HG03135 (cell line): ENCODE measurements at regions not wholly inside any gene's neighbourhood (a gene's known extent, or its start where the extent isn't known, plus 50 kb on each side); places are given as distances from the start of the nearest gene placed in this dataset.

Experiments
- ATAC-seq: cut with Tn5 transposase; IDR thresholded peaks from one replicate; pipeline ENCODE4 v1.9.1; 2021; ENCODE audit warnings: mild to moderate bottlenecking, moderate library complexity; ENCODE audit not compliant: unreplicated experiment

DNA sequence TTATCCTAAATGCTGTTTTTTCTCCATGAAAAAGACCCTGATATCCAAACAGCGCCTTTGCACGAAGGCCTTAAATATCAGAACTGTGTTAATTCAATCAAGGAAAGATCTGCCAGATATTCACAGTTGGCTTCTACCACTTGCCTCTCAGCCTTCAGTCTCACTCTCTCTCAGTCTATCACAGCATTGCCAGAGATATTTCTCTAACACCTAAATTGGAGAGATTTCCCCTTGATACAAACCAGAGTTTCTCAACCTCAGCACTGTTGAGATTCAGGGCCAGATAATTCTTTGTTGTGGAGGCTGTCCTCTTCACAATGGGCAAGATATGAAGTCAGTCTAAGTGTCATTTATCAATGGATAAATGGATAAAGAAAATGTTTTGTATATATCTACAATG, 454.1 kb upstream of the MAF start:
- no peak for ATAC-seq

DNA sequence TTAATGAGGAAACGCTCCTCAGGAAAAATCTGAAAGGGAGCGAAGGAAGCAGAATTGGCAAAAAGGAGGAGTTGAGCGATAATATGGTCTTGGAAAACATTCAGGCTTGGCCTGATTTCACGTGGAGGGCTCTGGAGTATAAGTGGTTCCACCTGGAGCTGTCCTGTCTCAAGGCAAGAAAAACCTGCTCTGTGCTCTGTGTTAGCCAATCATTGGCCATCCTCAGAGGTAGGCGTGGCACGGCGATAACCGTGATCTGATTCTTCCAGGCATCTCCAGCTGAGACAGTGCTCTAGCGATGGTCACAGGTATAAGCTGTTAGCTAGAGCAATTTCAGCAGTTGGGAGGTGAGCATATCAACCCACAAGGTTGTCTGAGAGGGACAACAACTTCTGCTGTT, 450.5 kb upstream of the MAF start:
- no peak for ATAC-seq

DNA sequence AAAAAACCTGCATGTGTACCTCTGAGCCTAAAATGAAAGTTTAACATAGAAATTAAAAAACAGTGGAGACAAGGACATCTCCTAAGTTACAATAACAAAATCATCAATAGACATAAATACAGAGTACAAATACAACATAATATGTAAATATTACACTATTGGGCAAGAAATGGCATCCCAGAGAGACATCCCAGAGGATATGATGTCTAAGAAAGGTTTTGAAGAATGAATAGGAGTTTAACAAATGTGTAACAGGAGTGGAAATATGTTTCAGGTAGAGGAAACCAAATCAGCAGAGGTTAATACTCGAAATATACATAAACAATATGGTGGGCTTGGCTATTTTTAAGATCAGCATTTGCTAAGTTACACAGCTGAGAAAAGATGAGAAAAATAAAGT, 447.7 kb upstream of the MAF start:
- no peak for ATAC-seq

DNA sequence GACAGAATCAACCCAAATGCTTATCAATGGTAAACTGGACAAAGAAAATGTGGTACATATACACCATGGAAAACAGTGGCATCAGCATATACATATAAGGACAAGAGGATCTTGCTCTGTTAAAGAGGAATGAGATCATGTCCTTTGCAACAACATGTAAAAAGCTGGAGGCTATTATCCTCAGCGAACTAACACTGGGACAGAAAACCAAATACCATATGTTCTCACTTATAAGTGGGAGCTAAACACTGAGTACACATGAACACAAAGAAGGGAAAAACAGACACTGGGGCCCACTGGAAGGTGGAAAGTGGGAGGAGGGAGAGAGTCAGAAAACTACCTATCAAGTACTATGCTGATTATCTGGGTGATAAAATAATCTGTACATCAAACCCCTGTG, 447.3 kb upstream of the MAF start:
- no peak for ATAC-seq

DNA sequence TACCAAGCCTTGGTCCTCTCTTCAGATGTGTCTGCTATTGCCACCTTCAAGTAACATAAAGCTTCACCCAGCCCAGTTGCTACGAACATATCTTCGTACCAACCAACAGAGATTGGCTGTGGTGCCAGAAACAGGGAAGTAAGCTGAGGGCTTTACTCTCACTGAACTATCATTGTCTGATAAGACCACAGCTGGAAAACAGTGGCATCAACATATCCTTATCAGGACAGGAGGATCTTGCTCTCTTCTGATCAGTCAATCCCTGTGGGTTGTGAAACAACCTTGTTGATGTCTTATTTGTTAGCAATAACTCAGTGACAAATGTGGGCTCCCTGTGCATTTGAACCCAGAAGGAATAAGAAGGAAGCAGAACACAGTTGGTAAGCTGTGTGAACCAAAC, 446.3 kb upstream of the MAF start:
- ATAC-seq: no peak

DNA sequence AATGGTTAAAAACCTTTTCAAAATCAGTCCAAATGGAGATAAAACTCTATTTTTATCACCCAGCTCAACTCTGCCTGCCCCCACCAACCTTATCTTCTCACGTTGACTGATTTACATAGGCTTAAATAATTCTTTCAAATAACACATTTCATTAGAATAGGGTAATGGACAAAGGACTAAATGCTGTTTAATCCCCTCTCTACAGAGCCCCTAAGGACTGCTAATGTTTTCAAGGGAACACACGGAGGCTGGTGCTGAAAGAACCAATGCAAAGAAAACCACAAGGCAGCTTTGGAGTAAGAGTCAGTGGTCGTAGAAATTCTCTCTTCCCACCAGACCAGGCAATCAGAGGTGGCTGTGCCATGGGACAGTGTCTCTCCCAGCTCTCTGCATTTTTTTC, 445.7 kb upstream of the MAF start:
- no peak for ATAC-seq

DNA sequence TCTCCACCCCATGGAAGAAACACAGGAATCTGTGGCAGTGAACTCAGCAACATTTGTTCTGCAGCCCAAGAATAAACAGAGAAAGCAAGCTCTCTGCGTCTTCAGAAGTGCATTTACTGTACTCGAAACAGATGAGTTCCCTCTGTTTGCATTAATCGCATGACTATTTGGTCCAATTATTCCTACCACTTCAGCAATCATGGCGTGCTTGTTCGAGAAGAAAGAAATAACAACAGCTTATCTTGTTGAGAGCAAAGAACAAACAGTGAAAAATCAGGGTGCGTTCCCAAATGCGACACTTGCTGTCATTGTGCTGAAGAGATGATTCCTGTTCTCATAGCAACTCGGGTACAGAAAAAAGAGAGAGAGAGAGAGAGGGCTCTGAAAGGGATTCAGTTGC, 445.3 kb upstream of the MAF start:
- no peak for ATAC-seq

DNA sequence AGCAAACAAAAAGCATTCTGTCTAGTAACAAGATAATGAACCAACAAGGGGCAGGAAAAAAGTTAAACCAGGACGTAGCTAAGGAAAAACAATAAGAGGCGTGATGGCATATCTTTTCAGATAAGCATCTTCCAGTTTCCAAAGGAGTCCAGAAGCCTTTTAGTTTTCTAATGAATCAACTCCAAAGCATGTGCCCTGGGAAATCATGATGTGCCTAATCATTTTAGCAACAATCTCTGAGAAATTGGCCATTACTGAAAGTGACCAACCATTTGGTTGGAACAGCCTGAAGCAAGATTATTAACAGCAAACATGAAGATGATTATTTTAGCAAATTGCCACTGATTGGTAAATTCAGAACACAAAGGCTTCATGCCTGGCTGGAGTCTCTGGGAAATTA, 440.9 kb upstream of the MAF start:
- no peak for ATAC-seq

DNA sequence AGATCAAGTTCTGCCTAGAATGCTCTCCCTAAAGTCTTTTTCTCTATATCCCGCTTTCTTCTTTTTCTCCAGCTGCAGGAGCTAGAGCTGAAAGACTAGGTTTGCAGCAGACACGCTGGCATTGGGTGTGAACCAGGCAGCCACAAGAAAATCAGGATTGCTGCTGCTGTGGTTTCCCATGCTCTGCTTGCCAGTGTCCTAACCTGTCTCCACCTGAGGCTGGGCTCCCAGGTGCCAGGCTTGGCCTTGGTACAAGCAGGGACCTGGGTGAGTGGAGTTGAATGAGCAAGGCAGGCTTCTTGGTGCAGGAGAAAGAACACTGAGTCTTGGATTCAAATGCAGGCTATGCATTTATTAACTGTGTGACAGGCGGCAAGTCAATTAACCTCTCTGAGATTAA, 440.3 kb upstream of the MAF start:
- ATAC-seq: no peak

DNA sequence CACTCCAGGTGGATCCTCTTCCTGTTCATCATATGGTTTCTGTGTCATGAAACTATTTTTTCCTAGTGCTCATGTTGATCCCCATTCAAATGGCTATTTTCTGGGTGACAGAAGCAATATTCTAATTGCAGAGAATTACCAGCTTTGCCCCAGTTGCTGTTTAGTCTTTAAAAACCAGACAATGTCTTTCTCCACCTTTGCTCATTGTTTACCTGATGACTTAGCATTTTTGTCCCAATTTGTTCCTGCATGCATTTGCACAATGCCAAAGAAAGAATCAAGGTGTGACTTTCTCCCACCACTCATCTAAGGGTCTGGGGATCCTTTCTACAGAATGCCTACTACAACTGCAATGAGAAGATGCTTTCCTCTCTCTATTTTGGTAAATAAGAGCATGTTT, 439.9 kb upstream of the MAF start:
- no peak for ATAC-seq

DNA sequence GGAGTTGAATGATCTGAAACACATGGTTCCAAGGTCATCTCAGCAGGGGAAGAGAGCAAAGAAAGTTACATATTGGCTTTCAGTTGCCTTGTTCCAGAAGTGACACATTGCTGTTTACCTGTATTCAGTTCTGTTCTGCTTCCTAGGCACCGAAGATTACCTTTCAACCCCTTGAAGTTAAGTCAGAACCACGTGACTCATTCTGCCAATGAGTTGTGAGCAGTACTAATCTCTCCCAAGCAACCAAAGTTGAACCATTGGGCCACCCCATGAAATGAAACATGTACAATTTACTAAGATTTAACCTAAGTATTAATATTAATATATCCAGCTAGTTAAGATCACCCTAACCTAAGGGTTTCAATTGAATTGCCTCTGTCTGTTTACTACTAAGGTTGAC, 439.2 kb upstream of the MAF start:
- no peak for ATAC-seq

DNA sequence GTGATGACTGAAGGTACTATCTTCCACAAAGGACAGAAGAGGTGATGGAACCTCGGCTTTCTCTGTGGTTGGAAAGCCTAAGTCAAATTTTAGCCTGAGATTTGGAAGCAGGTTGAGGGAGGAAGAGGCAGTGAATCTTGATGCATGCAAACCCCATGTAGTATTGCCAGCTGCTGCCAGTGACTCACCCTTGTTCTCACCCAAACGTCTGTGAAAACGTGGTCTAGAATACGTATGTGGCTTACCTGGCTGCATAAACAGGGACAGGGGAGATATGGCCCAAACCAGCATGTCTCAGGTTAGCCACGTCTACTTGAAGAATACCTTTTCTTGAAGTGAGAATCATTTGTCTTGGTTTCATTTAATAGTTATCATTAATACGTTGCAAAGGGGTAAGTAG, 438.0 kb upstream of the MAF start:
- ATAC-seq: no peak

DNA sequence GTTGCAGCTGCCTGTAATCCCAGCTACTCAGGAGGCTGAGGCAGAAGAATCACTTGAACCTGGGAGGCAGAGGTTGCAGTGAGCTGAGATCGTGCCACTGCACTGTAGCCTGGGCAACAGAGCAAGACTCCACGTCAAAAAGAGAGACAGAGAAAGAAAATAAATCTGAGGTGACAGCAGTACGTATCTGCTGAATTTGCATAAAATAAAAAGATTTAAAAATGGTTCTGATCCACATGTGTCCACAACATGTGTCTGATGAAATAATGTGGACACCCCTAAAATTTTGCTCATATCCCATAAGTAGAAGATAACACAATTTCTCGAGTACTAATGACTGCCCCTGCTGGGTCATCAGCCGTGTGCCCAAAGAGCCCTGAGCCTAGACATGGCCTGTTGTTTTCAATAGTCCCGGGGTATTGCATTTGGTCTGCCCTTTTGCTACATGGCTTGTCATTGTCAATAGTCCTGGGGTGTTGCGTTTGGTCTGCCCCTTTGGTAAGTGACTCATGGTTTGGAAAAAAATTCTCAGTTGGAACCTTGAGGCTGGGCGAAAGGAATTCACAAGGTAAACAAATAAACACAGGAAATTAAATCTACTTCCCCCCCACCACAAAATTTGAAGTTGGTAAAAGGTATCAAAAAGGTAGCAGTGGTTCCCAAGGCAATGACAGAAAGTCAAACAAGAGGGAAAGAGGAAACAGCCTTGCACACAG, 434.6 kb upstream of the MAF start:
- ATAC-seq: no peak

DNA sequence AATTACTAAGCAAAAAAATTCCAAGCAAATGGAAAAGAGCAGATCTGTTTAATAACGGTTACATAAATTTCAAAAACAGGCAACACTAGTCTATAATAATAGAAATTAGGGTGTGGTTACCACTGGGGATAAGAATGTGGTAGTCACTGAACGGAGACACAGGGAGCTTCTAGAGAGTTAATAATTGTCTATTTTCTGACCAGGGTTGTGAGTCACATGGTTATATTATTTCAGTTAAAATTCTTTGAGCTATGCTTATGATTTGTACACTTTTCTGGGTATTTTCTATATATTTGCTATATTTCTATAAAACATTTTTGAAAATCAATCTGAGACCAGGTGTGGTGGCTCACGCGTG, 433.9 kb upstream of the MAF start:
- no peak for ATAC-seq

DNA sequence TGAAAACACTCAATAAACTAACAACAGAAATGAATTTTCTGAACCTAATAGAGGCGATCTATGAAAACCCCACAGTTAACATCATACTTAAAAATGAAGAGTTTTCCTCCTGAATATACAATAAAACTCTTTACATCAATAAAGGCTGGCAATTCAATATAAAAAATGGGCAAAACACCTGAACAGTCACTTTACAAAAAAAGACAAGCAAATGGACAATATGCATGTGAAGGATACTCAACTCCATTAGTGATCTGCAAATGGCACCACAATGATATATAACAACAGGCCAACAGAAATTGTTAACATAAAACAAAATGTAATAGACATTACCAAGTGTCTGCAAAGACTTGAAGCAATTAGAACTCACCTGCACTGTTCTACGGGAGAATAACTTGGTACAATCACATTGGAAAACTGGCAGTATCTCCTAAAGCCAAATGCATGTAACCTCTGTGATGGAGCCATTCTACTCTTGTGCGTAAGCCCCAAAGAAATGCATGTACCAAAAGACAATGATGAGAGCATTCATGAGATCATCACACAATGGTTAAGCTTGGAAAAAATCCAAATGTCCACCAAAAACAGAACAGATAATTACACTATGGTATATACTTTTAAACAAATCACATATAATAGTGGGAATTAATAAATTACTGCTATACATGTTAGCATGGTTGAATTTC, 433.4 kb upstream of the MAF start:
- ATAC-seq: no peak

DNA sequence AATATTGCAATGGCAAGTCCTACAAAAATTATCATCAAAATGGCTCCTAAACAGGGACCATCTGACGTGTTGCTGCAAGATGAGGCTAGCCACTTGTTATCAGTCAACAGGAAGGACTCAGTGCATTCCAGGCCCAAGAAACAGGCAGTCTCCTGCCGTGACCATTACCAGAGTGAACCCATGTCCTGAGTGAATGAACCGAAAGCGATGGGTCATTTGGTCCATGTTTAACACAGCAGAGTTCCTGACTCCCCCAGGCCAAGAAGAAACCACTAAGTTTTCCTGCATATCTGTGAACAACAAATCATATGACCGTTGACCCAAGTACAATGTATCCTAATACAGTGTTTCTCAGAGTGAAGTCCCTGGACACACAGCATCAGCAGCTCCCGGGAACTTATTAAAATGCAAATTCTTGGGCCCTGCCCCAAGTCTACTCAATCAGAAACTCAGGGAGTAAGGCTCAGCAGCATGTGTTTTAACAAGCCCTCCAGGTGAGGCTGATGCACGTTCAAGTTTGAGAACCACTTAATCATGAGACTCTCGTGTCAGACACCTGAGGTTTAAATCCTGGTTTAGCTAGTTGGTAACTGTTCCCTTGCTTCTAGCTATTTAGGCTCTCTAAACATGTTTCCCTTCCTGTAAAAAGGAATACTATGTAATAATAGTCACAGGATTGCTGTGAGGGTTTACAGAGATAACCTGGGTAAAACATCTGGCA, 429.4 kb upstream of the MAF start:
- no peak for ATAC-seq

DNA sequence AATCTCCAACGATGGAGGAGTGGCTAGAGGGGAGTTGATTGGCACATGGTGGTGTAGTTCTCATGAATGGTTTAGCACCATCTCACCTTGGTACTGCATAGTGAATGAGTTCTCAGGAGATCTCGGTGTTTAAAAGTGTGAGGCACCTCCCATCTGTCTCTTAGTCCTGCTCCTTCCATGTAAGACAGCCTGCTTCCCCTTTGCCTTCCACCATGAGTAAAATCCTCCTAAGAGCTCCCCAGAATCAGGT, 428.8 kb upstream of the MAF start:
- ATAC-seq: no peak

DNA sequence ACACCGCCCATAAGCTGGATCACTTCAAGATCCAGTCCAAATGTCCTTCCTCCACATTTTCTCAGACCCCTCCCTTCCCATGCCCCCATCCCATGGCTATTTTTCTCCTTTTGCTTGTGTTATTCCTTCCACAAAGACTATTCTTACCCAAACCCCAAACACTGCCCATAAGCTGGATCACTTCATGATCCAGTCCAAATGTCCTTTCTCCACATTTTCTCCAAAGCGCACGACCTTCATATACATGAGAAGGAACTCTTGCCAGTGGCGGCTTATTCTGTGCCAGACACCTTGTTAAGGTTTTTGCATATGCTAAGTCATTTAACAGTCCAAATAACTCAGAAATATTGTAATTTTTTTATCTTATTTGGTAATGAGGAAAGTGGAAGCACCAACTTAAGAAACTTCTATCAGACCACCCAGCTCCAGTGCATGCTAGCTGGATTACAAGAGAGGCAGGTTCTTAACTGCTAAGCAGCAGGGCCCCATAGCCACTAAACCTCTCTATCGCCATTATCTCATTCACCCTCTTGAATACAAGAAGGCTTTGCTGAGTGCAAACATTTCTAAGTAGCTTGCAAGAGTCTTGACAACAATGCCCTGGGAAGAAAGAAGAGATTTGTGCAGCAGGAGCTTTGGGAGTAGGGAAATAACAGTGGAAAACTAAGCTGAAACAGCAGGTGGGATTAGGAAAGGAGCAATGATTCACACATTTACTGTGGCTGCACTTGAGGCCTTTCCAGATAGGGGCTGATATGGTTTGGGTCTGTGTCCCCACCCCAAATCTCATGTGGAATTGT, 428.2 kb upstream of the MAF start:
- no peak for ATAC-seq

DNA sequence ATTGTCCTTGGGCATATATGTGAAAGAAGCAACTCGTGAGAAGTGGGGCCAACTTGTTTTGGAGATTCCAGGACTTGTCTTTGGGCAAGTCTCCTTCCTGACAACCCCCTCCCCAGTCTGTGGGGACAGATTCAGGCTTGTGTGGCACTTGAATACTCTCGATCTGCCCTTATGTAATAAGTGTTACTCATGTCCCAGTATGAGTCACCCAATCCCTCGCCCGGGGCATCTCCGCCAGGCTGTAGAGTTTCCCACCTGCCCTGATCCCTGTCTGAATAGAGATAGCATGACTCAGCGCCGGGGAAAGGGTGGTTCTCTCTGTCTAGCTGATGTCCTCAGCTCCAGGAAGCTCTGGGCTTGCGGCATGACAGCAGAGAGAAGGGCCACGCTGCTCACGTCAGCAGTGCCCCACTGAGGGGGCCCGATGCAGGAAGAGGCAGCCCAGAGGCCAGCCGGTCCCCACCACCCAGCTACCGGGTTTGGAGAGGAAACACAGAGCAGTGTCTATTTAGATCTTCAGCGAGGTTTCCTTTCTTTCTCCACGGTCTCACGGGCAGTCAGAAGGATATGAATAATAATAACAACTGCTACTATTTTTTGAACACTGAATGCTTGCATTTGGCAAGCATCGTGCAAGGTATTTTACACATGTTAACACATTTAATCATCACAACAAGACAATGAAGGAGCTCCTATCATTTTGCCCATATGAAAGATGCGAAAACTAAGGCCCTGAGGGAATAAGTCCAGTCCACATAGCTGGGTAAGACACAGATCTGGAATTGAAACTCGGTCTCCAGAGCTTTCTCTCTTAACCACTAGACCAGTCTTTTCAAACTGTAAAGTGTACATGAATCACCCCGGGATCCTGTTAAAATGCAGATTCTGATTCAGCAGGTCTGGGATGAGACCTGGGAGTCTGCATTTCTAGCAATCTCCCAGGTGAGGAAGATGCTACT, 426.7 kb upstream of the MAF start:
- no peak for ATAC-seq

DNA sequence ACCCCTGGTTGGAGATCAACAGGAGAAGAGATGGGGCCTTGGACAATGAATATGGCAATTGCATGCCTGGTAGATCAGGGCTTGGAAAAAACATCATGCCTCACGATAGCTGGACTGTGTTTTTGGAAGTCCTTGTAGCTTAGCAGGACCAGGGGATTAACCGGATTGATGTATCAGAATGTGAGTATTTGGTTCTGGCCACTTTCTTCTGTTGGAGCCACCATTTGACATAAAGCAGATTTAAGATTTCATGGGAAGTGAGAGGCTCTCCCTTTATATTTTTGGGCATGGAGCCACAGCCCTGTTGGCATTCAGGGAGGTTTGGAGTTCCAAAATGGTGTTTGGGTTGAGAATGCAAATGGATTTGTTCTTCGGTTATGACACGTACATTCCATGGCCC, 424.7 kb upstream of the MAF start:
- no peak for ATAC-seq

DNA sequence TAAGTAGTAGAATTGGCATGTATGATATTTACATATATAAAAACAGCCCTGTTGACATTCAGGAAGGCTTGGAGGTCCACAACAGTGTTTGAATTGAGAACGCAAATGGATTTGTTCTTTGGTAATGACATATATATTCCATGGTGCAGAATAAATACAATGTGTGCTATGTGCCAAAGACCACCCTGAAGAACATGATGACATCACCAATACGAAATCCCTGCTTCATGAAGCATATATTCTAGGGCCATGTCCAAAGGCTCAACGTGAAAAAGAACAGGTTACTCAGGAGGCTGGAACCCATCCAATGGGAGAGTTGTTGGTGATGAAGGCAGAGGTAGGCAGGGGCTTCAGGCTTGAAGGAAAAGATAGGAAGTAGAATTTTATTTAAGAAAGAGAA, 423.9 kb upstream of the MAF start:
- no peak for ATAC-seq
